ENCODE measurements at regions not wholly inside any gene's neighbourhood (a gene's known extent, or its start where the extent isn't known, plus 50 kb on each side); places are given as distances from the start of the nearest gene placed in this dataset.

GRCh38 chr2:64858541-64859311 lies 130.5 kb upstream of the SLC1A4 start:
- peak overlapping the region; percentile 94 for H3K4me2 ChIP-seq
- peak overlapping the region; percentile 60 for H3K4me3 ChIP-seq
- H3K27me3 ChIP-seq = peaks cover 66% of the 10 kb centered on the region
- H3K9me3 ChIP-seq = peaks cover 7% of the 10 kb centered on the region; the same call in 1 of the 2 replicates
- peaks cover 6% of the 10 kb centered on the region; the same call in 1 of the 2 replicates for H4K20me1 ChIP-seq
- no peak for TF ChIP-seq Cebpa-rat (IDR thresholded peaks at IDR 0.05)
- H3K4me1 ChIP-seq = peaks cover 67% of the 10 kb centered on the region
- no peak overlapping the region for H3K9ac ChIP-seq
- H3K36me3 ChIP-seq = no peaks in the 10 kb centered on the region
- H3K27ac ChIP-seq = no peak overlapping the region

- peaks cover 7% of the 10 kb centered on the region; the same call in 1 of the 2 replicates for H3K9me3 ChIP-seq
- H3K27me3 ChIP-seq = peaks cover 66% of the 10 kb centered on the region
- no peak for TF ChIP-seq Cebpa-rat (IDR thresholded peaks at IDR 0.05)
- H3K27ac ChIP-seq = peak overlapping the region; percentile 54; the same call in 1 of the 2 replicates
- H3K4me2 ChIP-seq = peak overlapping the region; percentile 94
- peak overlapping the region; percentile 60 for H3K4me3 ChIP-seq
- peak overlapping the region; percentile 56 for H3K9ac ChIP-seq
- no peaks in the 10 kb centered on the region for H3K36me3 ChIP-seq
- peaks cover 71% of the 10 kb centered on the region for H3K4me1 ChIP-seq
- H4K20me1 ChIP-seq = peaks cover 6% of the 10 kb centered on the region; the same call in 1 of the 2 replicates
These were observed 129.6 kb upstream of the SLC1A4 start for GRCh38 chr2:64859312-64860212.

- peaks cover 66% of the 10 kb centered on the region for H3K27me3 ChIP-seq
- H3K4me2 ChIP-seq = peak overlapping the region; percentile 94
These were observed 128.8 kb upstream of the SLC1A4 start for GRCh38 chr2:64860276-64860885.

GRCh38 chr2:64860936-64861335 lies 128.3 kb upstream of the SLC1A4 start:
- Histone ChIP-seq H3K27me3 (peaks cover 66% of the 10 kb centered on the region), H3K27ac (no peak overlapping the region), H3K4me3 (no peak overlapping the region), H3K4me2 (peak overlapping the region; percentile 94), H3K36me3 (no peaks in the 10 kb centered on the region), H4K20me1 (peaks cover 6% of the 10 kb centered on the region; the same call in 1 of the 2 replicates), H3K4me1 (peaks cover 77% of the 10 kb centered on the region), H3K9ac (no peak overlapping the region), H3K9me3 (peaks cover 7% of the 10 kb centered on the region; the same call in 1 of the 2 replicates)
- TF ChIP-seq Cebpa-rat (IDR thresholded peaks at IDR 0.05) = no peak

More at GRCh38 chr2:64860276-64860885, 128.8 kb upstream of the SLC1A4 start:
- Histone ChIP-seq H4K20me1 (peaks cover 6% of the 10 kb centered on the region; the same call in 1 of the 2 replicates), H3K9ac (no peak overlapping the region), H3K36me3 (no peaks in the 10 kb centered on the region), H3K4me3 (peak overlapping the region; percentile 60), H3K27ac (0 out of 2 replicates have a peak overlapping the region, but pooled peaks have one; percentile 54), H3K4me1 (peaks cover 73% of the 10 kb centered on the region), H3K9me3 (peaks cover 7% of the 10 kb centered on the region; the same call in 1 of the 2 replicates)
- TF ChIP-seq Cebpa-rat (IDR thresholded peaks at IDR 0.05) = no peak

- H3K4me2 ChIP-seq = no peak overlapping the region; the same call in 1 of the 2 replicates
These were observed 127.5 kb upstream of the SLC1A4 start for GRCh38 chr2:64861452-64862397.

GRCh38 chr2:64862623-64863022 lies 126.6 kb upstream of the SLC1A4 start:
- Histone ChIP-seq H4K20me1 (peaks cover 6% of the 10 kb centered on the region; the same call in 1 of the 2 replicates), H3K9ac (no peak overlapping the region), H3K27me3 (peaks cover 52% of the 10 kb centered on the region), H3K36me3 (no peaks in the 10 kb centered on the region), H3K4me1 (peaks cover 67% of the 10 kb centered on the region), H3K27ac (no peak overlapping the region), H3K9me3 (peaks cover 7% of the 10 kb centered on the region; the same call in 1 of the 2 replicates), H3K4me2 (peak overlapping the region; percentile 91; the same call in 1 of the 2 replicates), H3K4me3 (no peak overlapping the region)
- no peak for TF ChIP-seq Cebpa-rat (IDR thresholded peaks at IDR 0.05)

More at GRCh38 chr2:64861452-64862397, 127.5 kb upstream of the SLC1A4 start:
- TF ChIP-seq Cebpa-rat (IDR thresholded peaks at IDR 0.05) = no peak
- no peak overlapping the region for H3K27ac ChIP-seq
- H3K4me3 ChIP-seq = no peak overlapping the region
- peaks cover 7% of the 10 kb centered on the region; the same call in 1 of the 2 replicates for H3K9me3 ChIP-seq
- H3K27me3 ChIP-seq = peaks cover 61% of the 10 kb centered on the region
- peaks cover 76% of the 10 kb centered on the region for H3K4me1 ChIP-seq
- H4K20me1 ChIP-seq = peaks cover 6% of the 10 kb centered on the region; the same call in 1 of the 2 replicates
- no peaks in the 10 kb centered on the region for H3K36me3 ChIP-seq
- H3K9ac ChIP-seq = no peak overlapping the region

- Histone ChIP-seq H3K36me3 (no peaks in the 10 kb centered on the region), H3K9ac (no peak overlapping the region), H4K20me1 (peaks cover 6% of the 10 kb centered on the region; the same call in 1 of the 2 replicates), H3K27me3 (peaks cover 46% of the 10 kb centered on the region), H3K9me3 (peaks cover 7% of the 10 kb centered on the region; the same call in 1 of the 2 replicates), H3K4me2 (peak overlapping the region; percentile 91), H3K4me3 (no peak overlapping the region), H3K27ac (no peak overlapping the region), H3K4me1 (peaks cover 61% of the 10 kb centered on the region)
- no peak for TF ChIP-seq Cebpa-rat (IDR thresholded peaks at IDR 0.05)
These were observed 125.9 kb upstream of the SLC1A4 start for GRCh38 chr2:64863097-64863820.

All from BLaER1 (cell line).